ENCODE measurements at regions not wholly inside any gene's neighbourhood (a gene's known extent, or its start where the extent isn't known, plus 50 kb on each side); places are given as distances from the start of the nearest gene placed in this dataset.

GRCh38 chr13:53863520-53863919 lies 834.9 kb downstream of the OLFM4 start:
- DNase-seq (ENCODE audit: low read depth, low spot score), result no peak
- intact Hi-C loops (cut with micrococcal nuclease; ENCODE audit: unreplicated experiment), result no loop called here
- Histone ChIP-seq H3K9me3 (ENCODE audit: control insufficient read depth, insufficient read depth, low read depth, low read length) (no peaks in the 10 kb centered on the region), H3K36me3 (ENCODE audit: control insufficient read depth, insufficient read depth, low read length) (no peaks in the 10 kb centered on the region), H3K27me3 (ENCODE audit: control insufficient read depth, insufficient read depth, low read length) (no peaks in the 10 kb centered on the region), H3K4me3 (ENCODE audit: low read depth in 2 of 2, low read length in 2 of 2) (no peak overlapping the region), H3K4me1 (ENCODE audit: control insufficient read depth, insufficient read depth, low read length) (no peaks in the 10 kb centered on the region), H3K27ac (ENCODE audit: low read length) (no peak overlapping the region)
- CTCF ChIA-PET, result no interaction called here
- no peak for TF ChIP-seq POLR2AphosphoS5 (IDR thresholded peaks at IDR 0.05; ENCODE audit: low read depth, low read length)
- no peak for TF ChIP-seq CTCF (IDR thresholded peaks at IDR 0.05)
- TF ChIP-seq TCF7L2 (IDR thresholded peaks at IDR 0.05; ENCODE audit: low read depth, low read length), result no peak
- TF ChIP-seq REST (IDR thresholded peaks at IDR 0.05; ENCODE audit: insufficient read depth in 1 of 2, low read depth in 2 of 2, low read length in 1 of 2), result no peak
- TF ChIP-seq SIN3A (IDR thresholded peaks at IDR 0.05; ENCODE audit: borderline replicate concordance, insufficient read depth, low read depth, low read length), result no peak
- ATAC-seq, result no peak
- POLR2A ChIA-PET, result no interaction called here
- in situ Hi-C loops (cut with HindIII; ENCODE audit: low pct_unique_long_range_greater_than_20kb, low sequenced_read_pairs), result no loop called here
- BruUV-seq (replicated peaks), result no TSS peak

- in situ Hi-C loops (cut with HindIII; ENCODE audit: low pct_unique_long_range_greater_than_20kb, low sequenced_read_pairs), result no loop called here
- H3K4me1 ChIP-seq (ENCODE audit: control insufficient read depth, insufficient read depth, low read length), result no peaks in the 10 kb centered on the region
- TF ChIP-seq POLR2AphosphoS5 (IDR thresholded peaks at IDR 0.05; ENCODE audit: low read depth, low read length) (no peak), SIN3A (IDR thresholded peaks at IDR 0.05; ENCODE audit: borderline replicate concordance, insufficient read depth, low read depth, low read length) (no peak), TCF7L2 (IDR thresholded peaks at IDR 0.05; ENCODE audit: low read depth, low read length) (no peak), REST (IDR thresholded peaks at IDR 0.05; ENCODE audit: insufficient read depth in 1 of 2, low read depth in 2 of 2, low read length in 1 of 2) (no peak), CTCF (IDR thresholded peaks at IDR 0.05) (no peak)
- H3K27ac ChIP-seq (ENCODE audit: low read length), result no peak overlapping the region
- intact Hi-C loops (cut with micrococcal nuclease; ENCODE audit: unreplicated experiment), result no loop called here
- no TSS peak for BruUV-seq (replicated peaks)
- no peaks in the 10 kb centered on the region for H3K27me3 ChIP-seq (ENCODE audit: control insufficient read depth, insufficient read depth, low read length)
- H3K36me3 ChIP-seq (ENCODE audit: control insufficient read depth, insufficient read depth, low read length), result no peaks in the 10 kb centered on the region
- ChIA-PET POLR2A (no interaction called here), CTCF (no interaction called here)
- DNase-seq (ENCODE audit: low read depth, low spot score) (no peak), ATAC-seq (no peak)
- no peaks in the 10 kb centered on the region for H3K9me3 ChIP-seq (ENCODE audit: control insufficient read depth, insufficient read depth, low read depth, low read length)
- no peak overlapping the region for H3K4me3 ChIP-seq (ENCODE audit: low read depth in 2 of 2, low read length in 2 of 2)
Measured at GRCh38 chr13:53873558-53873957, 844.9 kb downstream of the OLFM4 start.

Measured in Panc1 (cell line).